ACHN (cell line): ENCODE measurements at regions not wholly inside any gene's neighbourhood (a gene's known extent, or its start where the extent isn't known, plus 50 kb on each side); places are given as distances from the start of the nearest gene placed in this dataset.
"Not testable (repeated sequence)": the region's sequence is repeated elsewhere in the genome, so short reads cannot be mapped to it uniquely, and the experiment has no call there.

Source experiments
- DNase-seq: peaks from one replicate; pipeline ENCODE4 v3.0.0-alpha.2; 2015
- in situ Hi-C: cut with HindIII; loops from 2 replicates; pipeline ENCODE4 v1.10.0; 2017; ENCODE audit warnings: low sequenced_read_pairs, low pct_ligation_motif_present, low pct_unique_long_range_greater_than_20kb

- in situ Hi-C loops: no loop called here
- DNase-seq: no peak
Observed at GRCh38 chr5:84794486-84795035, 409.9 kb upstream of the EDIL3 start.

GRCh38 chr5:84791730-84792129, 407.1 kb upstream of the EDIL3 start:
- in situ Hi-C loops: no loop called here
- no peak for DNase-seq

GRCh38 chr5:84791138-84791537, 406.5 kb upstream of the EDIL3 start:
- DNase-seq: no peak
- in situ Hi-C loops: no loop called here

- in situ Hi-C loops: no loop called here
- DNase-seq: no peak
Observed at GRCh38 chr5:84790406-84790805, 405.7 kb upstream of the EDIL3 start.

GRCh38 chr5:84783003-84783402, 398.3 kb upstream of the EDIL3 start:
- in situ Hi-C loops: no loop called here
- no peak for DNase-seq

GRCh38 chr5:84779186-84779585, 394.5 kb upstream of the EDIL3 start:
- in situ Hi-C loops: no loop called here
- no peak for DNase-seq

GRCh38 chr5:84764227-84764626, 379.5 kb upstream of the EDIL3 start:
- no peak for DNase-seq
- in situ Hi-C loops: no loop called here

- in situ Hi-C loops: no loop called here
- DNase-seq: no peak
Observed at GRCh38 chr5:84758008-84758407, 373.3 kb upstream of the EDIL3 start.

- DNase-seq: no peak
- in situ Hi-C loops: no loop called here
Observed at GRCh38 chr5:84752780-84753179, 368.1 kb upstream of the EDIL3 start.

- in situ Hi-C loops: no loop called here
- no peak for DNase-seq
Observed at GRCh38 chr5:84748313-84748712, 363.6 kb upstream of the EDIL3 start.

- DNase-seq, in situ Hi-C loops: not testable (repeated sequence)
Observed at GRCh38 chr5:84746280-84746679, 361.6 kb upstream of the EDIL3 start.

- in situ Hi-C loops: no loop called here
- no peak for DNase-seq
Observed at GRCh38 chr5:84741056-84741455, 356.4 kb upstream of the EDIL3 start.

- in situ Hi-C loops: no loop called here
- DNase-seq: peak; percentile 25
Observed at GRCh38 chr5:84729326-84729725, 344.6 kb upstream of the EDIL3 start.

GRCh38 chr5:84727708-84728107, 343.0 kb upstream of the EDIL3 start:
- DNase-seq: no peak
- in situ Hi-C loops: no loop called here

GRCh38 chr5:84725946-84726570, 341.4 kb upstream of the EDIL3 start:
- in situ Hi-C loops: no loop called here
- no peak for DNase-seq

GRCh38 chr5:84724683-84725082, 340.0 kb upstream of the EDIL3 start:
- in situ Hi-C loops: no loop called here
- peak; percentile 1 for DNase-seq

- no peak for DNase-seq
- in situ Hi-C loops: no loop called here
Observed at GRCh38 chr5:84724181-84724580, 339.5 kb upstream of the EDIL3 start.

GRCh38 chr5:84718377-84718776, 333.7 kb upstream of the EDIL3 start:
- in situ Hi-C loops: no loop called here
- no peak for DNase-seq

GRCh38 chr5:84715686-84716085, 331.0 kb upstream of the EDIL3 start:
- DNase-seq: no peak
- in situ Hi-C loops: no loop called here

GRCh38 chr5:84715091-84715490, 330.4 kb upstream of the EDIL3 start:
- DNase-seq: no peak

GRCh38 chr5:84709075-84709474, 324.4 kb upstream of the EDIL3 start:
- no peak for DNase-seq
- in situ Hi-C loops: no loop called here

More at GRCh38 chr5:84715091-84715490, 330.4 kb upstream of the EDIL3 start:
- in situ Hi-C loops: no loop called here
